ENCODE measurements at regions not wholly inside any gene's neighbourhood (a gene's known extent, or its start where the extent isn't known, plus 50 kb on each side); places are given as distances from the start of the nearest gene placed in this dataset.

- H3K4me3 ChIP-seq, result no peak overlapping the region
- no peak for TF ChIP-seq POLR2AphosphoS5 (IDR thresholded peaks at IDR 0.05)
- no peak for TF ChIP-seq EP300 (IDR thresholded peaks at IDR 0.05)
- TF ChIP-seq POLR2A (IDR thresholded peaks at IDR 0.05; ENCODE audit: low read depth), result no peak
- no peak for TF ChIP-seq CTCF (IDR thresholded peaks at IDR 0.05)
- no peaks in the 10 kb centered on the region for H3K9me3 ChIP-seq
- H3K4me1 ChIP-seq, result no peaks in the 10 kb centered on the region
- H3K27me3 ChIP-seq, result peaks cover 0 to 44% (median 4%) of the 10 kb centered on the region in 4 donors
- 58% methylated on average over 2 of the region's 10 CpGs for WGBS
- no peak overlapping the region for H3K27ac ChIP-seq (replicated peaks in 1 of 4)
- intact Hi-C loops (cut with DNase I), result no loop called here
- no peak for DNase-seq (ENCODE audit: extremely low spot score)
- no peaks in the 10 kb centered on the region for H3K36me3 ChIP-seq
These were observed 106.2 kb downstream of the TLE3 start for GRCh38 chr15:69991551-69991980.

GRCh38 chr15:69992348-69992747 lies 105.4 kb downstream of the TLE3 start:
- H3K4me1 ChIP-seq, result no peaks in the 10 kb centered on the region
- 91% methylated on average over 7 of the region's 7 CpGs for WGBS
- no peak for DNase-seq (ENCODE audit: extremely low spot score)
- TF ChIP-seq POLR2A (IDR thresholded peaks at IDR 0.05; ENCODE audit: low read depth), result no peak
- no peak for TF ChIP-seq POLR2AphosphoS5 (IDR thresholded peaks at IDR 0.05)
- no peak for TF ChIP-seq EP300 (IDR thresholded peaks at IDR 0.05)
- TF ChIP-seq CTCF (IDR thresholded peaks at IDR 0.05), result no peak
- H3K27me3 ChIP-seq, result peaks cover 0 to 36% (median 4%) of the 10 kb centered on the region in 4 donors
- intact Hi-C loops (cut with DNase I), result no loop called here
- H3K9me3 ChIP-seq, result no peaks in the 10 kb centered on the region
- H3K27ac ChIP-seq (replicated peaks in 1 of 4), result no peak overlapping the region
- H3K4me3 ChIP-seq, result no peak overlapping the region
- H3K36me3 ChIP-seq, result no peaks in the 10 kb centered on the region

- Histone ChIP-seq H3K27me3 (peaks cover 0 to 21% (median 0%) of the 10 kb centered on the region in 4 donors), H3K4me3 (no peak overlapping the region), H3K36me3 (no peaks in the 10 kb centered on the region), H3K9me3 (no peaks in the 10 kb centered on the region), H3K27ac (replicated peaks in 1 of 4) (no peak overlapping the region), H3K4me1 (no peaks in the 10 kb centered on the region)
- 75% methylated on average over 1 of the region's 1 CpG for WGBS
- intact Hi-C loops (cut with DNase I), result no loop called here
- DNase-seq (ENCODE audit: extremely low spot score), result no peak
- TF ChIP-seq CTCF (IDR thresholded peaks at IDR 0.05) (no peak), POLR2A (IDR thresholded peaks at IDR 0.05; ENCODE audit: low read depth) (no peak)
These were observed 103.1 kb downstream of the TLE3 start for GRCh38 chr15:69994429-69995205.

- WGBS, result 77% methylated on average over 15 of the region's 15 CpGs
- intact Hi-C loops (cut with DNase I), result no loop called here
These were observed 101.2 kb downstream of the TLE3 start for GRCh38 chr15:69996321-69997160.

GRCh38 chr15:69997161-69997485 lies 100.6 kb downstream of the TLE3 start:
- DNase-seq (ENCODE audit: extremely low spot score), result no peak
- Histone ChIP-seq H3K36me3 (no peaks in the 10 kb centered on the region), H3K27ac (replicated peaks in 1 of 4) (no peak overlapping the region), H3K4me1 (no peaks in the 10 kb centered on the region), H3K9me3 (peaks cover 0 to 1% (median 0%) of the 10 kb centered on the region in 4 donors), H3K27me3 (no peaks in the 10 kb centered on the region), H3K4me3 (no peak overlapping the region)
- intact Hi-C loops (cut with DNase I), result no loop called here
- no peak for TF ChIP-seq CTCF (IDR thresholded peaks at IDR 0.05)
- TF ChIP-seq POLR2AphosphoS5 (IDR thresholded peaks at IDR 0.05), result no peak
- TF ChIP-seq POLR2A (IDR thresholded peaks at IDR 0.05; ENCODE audit: low read depth), result no peak
- TF ChIP-seq EP300 (IDR thresholded peaks at IDR 0.05), result no peak
- WGBS, result 89% methylated on average over 10 of the region's 10 CpGs

More at GRCh38 chr15:69996321-69997160, 101.2 kb downstream of the TLE3 start:
- Histone ChIP-seq H3K4me1 (no peaks in the 10 kb centered on the region), H3K36me3 (no peaks in the 10 kb centered on the region), H3K27ac (replicated peaks in 1 of 4) (no peak overlapping the region), H3K27me3 (peaks cover 0 to 1% (median 0%) of the 10 kb centered on the region in 4 donors), H3K9me3 (no peaks in the 10 kb centered on the region), H3K4me3 (no peak overlapping the region)
- no peak for DNase-seq (ENCODE audit: extremely low spot score)
- no peak for TF ChIP-seq POLR2A (IDR thresholded peaks at IDR 0.05; ENCODE audit: low read depth)
- no peak for TF ChIP-seq POLR2AphosphoS5 (IDR thresholded peaks at IDR 0.05)

Data from esophagus muscularis mucosa (tissue), 4 donors.